GM19463 (cell line): ENCODE measurements at regions not wholly inside any gene's neighbourhood (a gene's known extent, or its start where the extent isn't known, plus 50 kb on each side); places are given as distances from the start of the nearest gene placed in this dataset.
"Not testable (repeated sequence)": the region's sequence is repeated elsewhere in the genome, so short reads cannot be mapped to it uniquely, and the experiment has no call there.

Experiments
- ATAC-seq: cut with Tn5 transposase; IDR thresholded peaks from one replicate; pipeline ENCODE4 v1.9.1; 2021; ENCODE audit warnings: mild to moderate bottlenecking, moderate library complexity; ENCODE audit not compliant: unreplicated experiment

- ATAC-seq: not testable (repeated sequence)
Measured at GRCh38 chr18:71303743-71304142, 1014.9 kb downstream of the SOCS6 start.

DNA sequence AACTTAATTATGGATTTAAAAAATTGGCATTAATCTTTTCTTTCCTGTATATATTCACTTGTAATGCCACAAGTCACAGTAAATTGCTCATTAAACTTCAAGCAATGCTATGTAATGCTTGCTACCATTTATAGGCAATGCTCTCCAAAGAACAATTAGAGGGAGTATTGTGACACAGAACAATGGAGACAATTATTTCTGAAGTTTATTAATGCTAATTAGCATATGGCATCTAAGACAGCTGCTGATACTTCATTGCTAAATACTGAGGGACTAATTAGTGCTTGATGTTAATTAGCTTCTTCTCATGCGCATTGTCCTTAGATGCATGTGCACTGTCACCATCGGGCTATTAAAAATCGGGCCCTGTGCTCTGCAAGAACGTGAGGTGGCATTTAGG is 1012.8 kb downstream of the SOCS6 start:
- ATAC-seq: no peak

DNA sequence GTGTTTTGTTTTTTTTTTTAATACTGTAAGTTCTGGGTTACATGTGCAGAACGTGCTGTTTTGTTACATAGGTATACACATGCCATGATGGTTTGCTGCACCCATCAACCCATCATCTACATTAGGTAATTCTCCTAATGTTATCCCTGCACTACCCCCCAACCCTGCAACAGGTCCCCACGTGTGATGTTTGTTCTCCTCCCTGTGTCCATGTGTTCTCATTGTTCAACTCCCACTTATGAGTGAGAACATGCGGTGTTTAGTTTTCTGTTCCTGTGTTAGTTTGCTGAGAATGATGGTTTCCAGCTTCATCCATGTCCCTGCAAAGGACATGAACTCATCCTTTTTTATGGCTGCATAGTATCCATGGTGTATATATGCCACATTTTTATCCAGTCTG is 1005.4 kb downstream of the SOCS6 start:
- not testable (repeated sequence) for ATAC-seq

GRCh38 chr18:71293322-71293721 is 1004.5 kb downstream of the SOCS6 start:
- no peak for ATAC-seq

DNA sequence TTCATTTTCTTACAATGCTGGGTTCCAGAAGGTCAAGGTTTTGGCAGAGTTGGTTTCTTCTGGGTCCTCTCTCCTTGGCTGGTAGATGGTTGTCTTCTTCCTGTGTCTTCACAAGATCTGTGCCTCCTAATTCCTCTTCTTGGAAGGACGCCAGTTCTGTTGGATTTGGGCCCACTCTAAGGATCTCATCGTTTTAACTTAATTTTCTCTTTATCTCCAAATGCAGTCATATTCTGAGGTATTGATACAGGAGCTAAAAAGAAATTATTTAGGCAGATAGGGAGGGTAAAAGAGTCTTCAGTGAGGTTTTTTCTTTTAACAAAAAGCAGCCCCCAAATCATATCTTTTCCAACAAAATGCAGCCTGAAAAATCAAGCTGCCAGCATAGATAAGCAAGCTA is 998.4 kb downstream of the SOCS6 start:
- no peak for ATAC-seq

- no peak for ATAC-seq
Measured at GRCh38 chr18:71252351-71252865, 963.6 kb downstream of the SOCS6 start.

- ATAC-seq: no peak
Measured at GRCh38 chr18:71250191-71250590, 961.3 kb downstream of the SOCS6 start.

GRCh38 chr18:71249791-71250190 is 960.9 kb downstream of the SOCS6 start:
- no peak for ATAC-seq

DNA sequence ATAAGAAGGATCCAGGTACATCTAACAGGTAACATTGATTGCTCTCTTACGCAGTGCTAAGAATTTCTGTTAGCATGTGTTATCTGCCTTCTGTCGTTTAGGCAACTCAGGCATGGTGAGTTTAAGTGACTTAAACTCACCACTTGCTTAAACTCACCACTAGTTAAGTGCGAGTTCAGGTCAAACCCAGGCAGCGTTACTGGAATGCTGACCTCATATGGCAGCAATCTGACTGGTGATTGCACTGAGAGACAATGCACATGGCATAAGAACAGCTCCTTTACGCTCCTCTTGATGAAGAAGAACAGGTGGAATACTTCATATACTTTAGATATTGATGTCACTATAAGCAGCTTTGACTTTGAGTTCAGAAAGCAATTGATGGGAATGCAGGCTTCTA is 954.1 kb downstream of the SOCS6 start:
- no peak for ATAC-seq

- ATAC-seq: no peak
Measured at GRCh38 chr18:71238974-71239624, 950.3 kb downstream of the SOCS6 start.

DNA sequence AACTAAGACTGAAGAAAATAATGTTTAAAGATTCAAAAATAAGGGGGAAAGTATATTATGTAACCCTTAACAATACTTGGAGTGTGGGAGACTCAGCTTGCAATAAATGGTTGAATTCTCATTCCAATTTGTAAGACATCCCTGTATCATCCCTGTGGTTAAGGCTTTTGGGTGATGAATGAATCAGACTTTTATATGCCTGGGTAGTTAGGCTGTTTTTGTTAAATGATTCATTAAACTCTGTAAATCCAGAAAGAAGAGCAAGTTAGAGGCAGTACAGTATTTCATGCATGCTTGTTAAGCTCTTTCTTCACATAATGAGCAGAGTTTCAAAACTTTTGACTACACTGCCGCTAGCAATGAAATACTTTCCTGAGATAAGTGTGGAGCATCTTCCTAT is 948.8 kb downstream of the SOCS6 start:
- ATAC-seq: no peak

- no peak for ATAC-seq
Measured at GRCh38 chr18:71233177-71233576, 944.3 kb downstream of the SOCS6 start.

DNA sequence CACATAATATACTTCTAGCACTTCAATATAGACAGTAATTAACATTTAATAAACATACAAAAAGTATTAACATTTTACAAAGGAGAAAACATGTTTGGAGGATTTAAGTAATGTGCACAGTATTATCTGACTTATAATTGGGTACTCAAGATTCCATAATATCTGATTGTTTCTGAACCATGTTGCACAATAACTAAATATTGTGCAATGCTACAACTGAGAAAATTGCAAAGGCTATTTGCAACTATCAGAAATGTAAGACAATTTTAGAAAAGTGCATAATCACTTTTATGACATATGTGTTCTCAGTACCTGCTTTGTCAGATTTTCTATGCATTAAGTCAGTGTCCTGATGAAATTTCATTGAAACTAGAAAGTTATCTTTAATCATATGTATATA is 934.6 kb downstream of the SOCS6 start:
- no peak for ATAC-seq

GRCh38 chr18:71221405-71221804 is 932.6 kb downstream of the SOCS6 start:
- no peak for ATAC-seq

DNA sequence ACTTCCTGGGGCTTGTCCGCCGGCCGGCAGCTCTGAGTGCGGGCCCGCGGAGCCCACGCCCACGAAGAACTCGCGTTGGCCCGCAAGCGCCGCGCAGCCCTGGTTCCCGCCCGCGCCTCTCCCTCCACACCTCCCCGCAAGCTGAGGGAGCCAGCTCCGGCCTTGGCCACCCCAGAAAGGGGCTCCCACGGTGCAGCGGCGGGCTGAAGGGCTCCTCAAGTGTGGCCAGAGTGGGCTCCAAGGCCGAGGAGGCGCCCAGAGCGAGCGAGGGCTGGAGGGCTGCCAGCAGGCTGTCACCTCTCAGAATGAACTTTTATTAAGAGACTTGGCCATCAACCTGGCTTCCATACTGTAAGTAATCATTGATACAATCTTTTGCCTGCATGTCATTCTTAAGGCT is 923.9 kb downstream of the SOCS6 start:
- not testable (repeated sequence) for ATAC-seq

DNA sequence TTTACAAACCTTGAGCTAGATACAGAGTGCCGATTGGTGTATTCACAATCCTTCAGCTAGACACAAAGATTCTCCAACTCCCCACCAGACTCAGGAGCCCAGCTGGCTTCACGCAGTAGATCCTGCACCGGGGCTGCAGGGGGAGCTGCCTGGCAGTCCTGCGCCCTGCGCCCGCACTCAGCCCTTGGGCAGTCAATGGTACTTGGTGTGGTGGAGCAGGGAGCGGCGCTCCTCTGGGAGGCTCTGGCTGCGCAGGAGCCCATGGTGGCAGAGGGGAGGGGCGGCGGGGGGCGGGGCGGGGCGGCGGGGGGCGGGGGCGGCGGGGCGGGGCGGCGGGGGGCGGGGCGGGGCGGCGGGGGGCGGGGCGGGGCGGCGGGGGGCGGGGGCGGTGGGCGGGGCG is 923.4 kb downstream of the SOCS6 start:
- ATAC-seq: no peak

GRCh38 chr18:71209944-71210343 is 921.1 kb downstream of the SOCS6 start:
- ATAC-seq: no peak

DNA sequence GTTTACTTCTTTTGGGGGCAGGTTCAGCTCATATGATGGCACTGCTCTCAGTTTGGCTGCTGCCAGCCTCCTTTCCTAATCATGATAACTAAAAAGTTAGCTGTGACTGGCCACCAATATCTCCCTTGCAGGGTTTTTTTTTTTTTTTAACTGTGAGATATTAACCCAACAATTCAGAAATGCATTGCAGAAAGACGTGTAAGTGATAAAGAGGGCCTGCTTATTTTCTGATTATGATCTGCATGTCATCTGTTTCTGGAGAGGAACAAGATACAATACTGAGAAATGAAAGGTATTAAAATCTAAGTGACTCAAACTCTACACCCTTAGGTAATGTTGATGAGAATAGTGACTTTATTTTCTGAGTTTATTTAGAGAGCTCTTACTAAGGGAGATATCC is 905.6 kb downstream of the SOCS6 start:
- ATAC-seq: no peak

- no peak for ATAC-seq
Measured at GRCh38 chr18:71189581-71189980, 900.7 kb downstream of the SOCS6 start.

GRCh38 chr18:71168557-71169145 is 879.8 kb downstream of the SOCS6 start:
- no peak for ATAC-seq

GRCh38 chr18:71136487-71136886 is 847.6 kb downstream of the SOCS6 start:
- ATAC-seq: no peak

- no peak for ATAC-seq
Measured at GRCh38 chr18:71134122-71134521, 845.3 kb downstream of the SOCS6 start.

- no peak for ATAC-seq
Measured at GRCh38 chr18:71131918-71132317, 843.1 kb downstream of the SOCS6 start.
